HepG2 (cell line): ENCODE measurements at regions not wholly inside any gene's neighbourhood (a gene's known extent, or its start where the extent isn't known, plus 50 kb on each side); places are given as distances from the start of the nearest gene placed in this dataset.

Experiments used
- CBFB ChIP-seq: sonication (generic); formaldehyde crosslinking; IDR thresholded peaks from 2 replicates; pipeline ENCODE4 v1.4.0; 2020; ENCODE audit warnings: missing genetic modification reagents
- ZNF776 ChIP-seq: sonication (generic); formaldehyde crosslinking; IDR thresholded peaks from 2 replicates; pipeline ENCODE4 v1.4.0; 2020; ENCODE audit warnings: mild to moderate bottlenecking, missing genetic modification reagents

- TF ChIP-seq ZNF776 (CRISPR knock-in tag) (no peak), CBFB (no peak)
Observed at GRCh38 chr2:157930728-157931127, 54.6 kb upstream of the ACVR1 start.
